ENCODE measurements at regions not wholly inside any gene's neighbourhood (a gene's known extent, or its start where the extent isn't known, plus 50 kb on each side); places are given as distances from the start of the nearest gene placed in this dataset.

DNA sequence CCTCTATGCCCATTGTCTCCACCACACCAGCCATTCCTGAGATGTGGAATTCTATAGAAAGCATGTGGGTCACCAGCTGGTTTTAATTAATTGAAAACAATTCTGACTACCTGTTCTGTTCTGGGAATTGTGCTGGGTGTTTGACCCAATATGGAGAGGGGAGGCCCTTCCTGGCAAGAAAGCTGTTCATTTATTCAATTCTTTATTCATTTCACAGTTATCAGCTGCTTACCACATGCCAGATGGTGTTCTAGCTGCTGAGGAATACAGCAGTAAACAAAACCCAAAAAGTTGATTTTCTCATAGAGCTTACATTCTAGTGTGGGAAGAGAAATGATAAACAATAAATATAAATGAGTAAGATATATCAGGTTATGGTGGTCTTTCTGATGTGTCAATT is 296.1 kb upstream of the RASGRP1 start:
- intact Hi-C loops (cut with DNase I; ENCODE audit: low total_unique reads) (no loop called here), in situ Hi-C loops (cut with MboI; ENCODE audit: low pct_ligation_motif_present in 1 of 4, low pct_unique_long_range_greater_than_20kb in 1 of 4, low sequenced_read_pairs in 3 of 4) (no loop called here)
- Histone ChIP-seq H3K4me1 (peaks cover 0 to 16% (median 2%) of the 10 kb centered on the region in 4 donors), H3K9me3 (no peaks in the 10 kb centered on the region), H3K4me3 (no peak overlapping the region), H3K27me3 (no peaks in the 10 kb centered on the region), H3K36me3 (no peaks in the 10 kb centered on the region), H3K27ac (no peak overlapping the region)
- TF ChIP-seq POLR2A (IDR thresholded peaks at IDR 0.05), result no peak
- DNase-seq, result no peak

DNA sequence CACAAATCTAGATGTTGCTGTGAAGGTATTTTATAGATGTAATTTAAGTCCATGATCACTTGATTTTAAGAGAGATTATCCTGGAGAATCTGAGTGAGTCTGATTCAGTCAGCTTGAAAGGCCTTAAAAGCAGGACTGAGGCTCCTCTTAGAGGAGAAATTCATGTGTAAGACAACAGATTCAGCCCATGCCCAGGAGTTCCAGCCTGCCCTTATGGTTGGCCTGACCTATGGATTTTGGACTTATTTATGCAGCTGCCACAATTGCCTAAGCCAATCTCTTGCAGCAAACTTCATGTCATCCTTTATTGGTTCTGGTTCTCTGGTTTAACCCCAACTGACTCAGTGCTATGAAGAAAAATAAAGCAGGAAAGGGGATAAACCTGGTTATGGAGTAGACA is 296.5 kb upstream of the RASGRP1 start:
- in situ Hi-C loops (cut with MboI; ENCODE audit: low pct_ligation_motif_present in 1 of 4, low pct_unique_long_range_greater_than_20kb in 1 of 4, low sequenced_read_pairs in 3 of 4) (no loop called here), intact Hi-C loops (cut with DNase I; ENCODE audit: low total_unique reads) (no loop called here)
- Histone ChIP-seq H3K36me3 (no peaks in the 10 kb centered on the region), H3K9me3 (no peaks in the 10 kb centered on the region), H3K27ac (no peak overlapping the region), H3K27me3 (no peaks in the 10 kb centered on the region), H3K4me1 (peaks cover 0 to 16% (median 2%) of the 10 kb centered on the region in 4 donors), H3K4me3 (no peak overlapping the region)
- DNase-seq, result peak; percentile 12
- TF ChIP-seq EP300 (IDR thresholded peaks at IDR 0.05; ENCODE audit: low read depth), result no peak
- TF ChIP-seq POLR2A (IDR thresholded peaks at IDR 0.05), result no peak
- TF ChIP-seq, protein P1, sequence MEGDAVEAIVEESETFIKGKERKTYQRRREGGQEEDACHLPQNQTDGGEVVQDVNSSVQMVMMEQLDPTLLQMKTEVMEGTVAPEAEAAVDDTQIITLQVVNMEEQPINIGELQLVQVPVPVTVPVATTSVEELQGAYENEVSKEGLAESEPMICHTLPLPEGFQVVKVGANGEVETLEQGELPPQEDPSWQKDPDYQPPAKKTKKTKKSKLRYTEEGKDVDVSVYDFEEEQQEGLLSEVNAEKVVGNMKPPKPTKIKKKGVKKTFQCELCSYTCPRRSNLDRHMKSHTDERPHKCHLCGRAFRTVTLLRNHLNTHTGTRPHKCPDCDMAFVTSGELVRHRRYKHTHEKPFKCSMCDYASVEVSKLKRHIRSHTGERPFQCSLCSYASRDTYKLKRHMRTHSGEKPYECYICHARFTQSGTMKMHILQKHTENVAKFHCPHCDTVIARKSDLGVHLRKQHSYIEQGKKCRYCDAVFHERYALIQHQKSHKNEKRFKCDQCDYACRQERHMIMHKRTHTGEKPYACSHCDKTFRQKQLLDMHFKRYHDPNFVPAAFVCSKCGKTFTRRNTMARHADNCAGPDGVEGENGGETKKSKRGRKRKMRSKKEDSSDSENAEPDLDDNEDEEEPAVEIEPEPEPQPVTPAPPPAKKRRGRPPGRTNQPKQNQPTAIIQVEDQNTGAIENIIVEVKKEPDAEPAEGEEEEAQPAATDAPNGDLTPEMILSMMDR (IDR thresholded peaks at IDR 0.05), result no peak

DNA sequence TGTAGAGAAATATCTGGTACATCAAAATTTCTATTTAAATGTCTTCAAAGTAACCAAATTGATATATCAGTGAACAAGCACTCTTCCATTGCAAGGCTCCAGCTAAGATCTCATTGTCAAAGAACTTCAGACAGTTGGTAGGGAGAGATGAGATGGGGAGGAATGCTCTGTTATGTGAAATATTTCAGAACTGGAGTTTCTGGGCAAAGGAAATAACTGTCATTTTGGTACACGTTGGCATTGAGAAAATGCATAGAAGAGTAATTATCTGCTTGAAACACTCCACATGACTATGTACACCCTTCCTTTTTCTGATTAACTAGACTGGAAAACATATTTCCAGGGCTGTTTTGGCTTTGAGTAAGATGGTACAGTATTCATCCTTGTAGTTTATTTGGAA is 297.5 kb upstream of the RASGRP1 start:
- Histone ChIP-seq H3K27me3 (no peaks in the 10 kb centered on the region), H3K27ac (no peak overlapping the region), H3K9me3 (no peaks in the 10 kb centered on the region), H3K36me3 (no peaks in the 10 kb centered on the region), H3K4me1 (peaks cover 0 to 16% (median 2%) of the 10 kb centered on the region in 4 donors), H3K4me3 (no peak overlapping the region)
- in situ Hi-C loops (cut with MboI; ENCODE audit: low pct_ligation_motif_present in 1 of 4, low pct_unique_long_range_greater_than_20kb in 1 of 4, low sequenced_read_pairs in 3 of 4) (no loop called here), intact Hi-C loops (cut with DNase I; ENCODE audit: low total_unique reads) (no loop called here)
- no peak for TF ChIP-seq EP300 (IDR thresholded peaks at IDR 0.05; ENCODE audit: low read depth)
- no peak for TF ChIP-seq POLR2AphosphoS5 (IDR thresholded peaks at IDR 0.05)
- WGBS, 2 donors (ENCODE audit: low coverage in 1 of 2), result 66 to 67% methylated on average over 1 of the region's 1 CpG
- DNase-seq, result no peak

DNA sequence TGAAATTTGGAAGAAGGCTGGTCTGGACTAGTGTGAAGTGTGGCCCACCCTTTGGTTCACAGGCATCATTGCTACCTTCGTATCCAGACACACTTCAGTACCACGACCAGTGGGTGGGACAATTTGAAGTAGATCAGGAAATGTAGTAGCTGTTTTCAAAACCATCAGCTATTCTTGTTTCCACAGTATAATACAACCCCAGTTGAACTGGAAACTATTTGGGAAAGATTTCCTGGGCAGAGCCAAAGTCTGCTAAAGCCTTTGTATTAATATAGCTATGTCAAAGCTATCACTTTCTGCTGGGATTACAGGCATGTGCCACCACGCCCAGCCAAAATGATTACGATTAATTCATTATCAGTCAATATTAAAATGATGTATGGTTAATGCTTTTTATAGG is 298.8 kb upstream of the RASGRP1 start:
- Histone ChIP-seq H3K4me1 (peaks cover 0 to 16% (median 2%) of the 10 kb centered on the region in 4 donors), H3K27ac (no peak overlapping the region), H3K36me3 (no peaks in the 10 kb centered on the region), H3K9me3 (no peaks in the 10 kb centered on the region), H3K4me3 (no peak overlapping the region), H3K27me3 (no peaks in the 10 kb centered on the region)
- DNase-seq, result no peak
- in situ Hi-C loops (cut with MboI; ENCODE audit: low pct_ligation_motif_present in 1 of 4, low pct_unique_long_range_greater_than_20kb in 1 of 4, low sequenced_read_pairs in 3 of 4) (no loop called here), intact Hi-C loops (cut with DNase I; ENCODE audit: low total_unique reads) (no loop called here)
- no peak for TF ChIP-seq POLR2A (IDR thresholded peaks at IDR 0.05)
- WGBS, 2 donors (ENCODE audit: low coverage in 1 of 2), result 77 to 88% methylated on average over 2 to 4 of the region's 4 CpGs

DNA sequence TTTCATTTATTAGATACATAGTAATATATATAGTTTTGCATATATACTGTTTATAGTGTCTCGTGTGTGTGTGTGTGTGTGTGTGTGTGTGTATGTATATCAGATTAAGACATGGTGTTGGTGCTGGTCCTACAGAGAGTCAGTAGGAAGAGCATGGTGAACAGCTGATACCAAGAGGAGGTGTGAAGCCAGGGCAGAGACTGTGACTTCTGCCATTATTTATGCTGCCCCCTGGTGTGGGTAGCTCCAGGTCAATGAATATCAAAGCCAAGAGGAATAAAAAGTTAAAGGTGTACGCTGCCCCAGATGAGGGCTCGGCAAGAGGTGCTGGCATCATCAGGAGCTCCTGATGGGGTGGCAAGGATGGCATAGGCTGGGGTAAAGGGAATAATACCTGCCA is 299.5 kb upstream of the RASGRP1 start:
- Histone ChIP-seq H3K27ac (no peak overlapping the region), H3K4me3 (no peak overlapping the region), H3K27me3 (no peaks in the 10 kb centered on the region), H3K4me1 (peaks cover 0 to 15% (median 2%) of the 10 kb centered on the region in 4 donors), H3K36me3 (no peaks in the 10 kb centered on the region), H3K9me3 (no peaks in the 10 kb centered on the region)
- in situ Hi-C loops (cut with MboI; ENCODE audit: low pct_ligation_motif_present in 1 of 4, low pct_unique_long_range_greater_than_20kb in 1 of 4, low sequenced_read_pairs in 3 of 4) (no loop called here), intact Hi-C loops (cut with DNase I; ENCODE audit: low total_unique reads) (no loop called here)
- TF ChIP-seq POLR2AphosphoS5 (IDR thresholded peaks at IDR 0.05) (no peak), EP300 (IDR thresholded peaks at IDR 0.05; ENCODE audit: low read depth) (no peak), POLR2A (IDR thresholded peaks at IDR 0.05) (no peak)
- TF ChIP-seq, protein P1 (IDR thresholded peaks at IDR 0.05), result no peak
- no peak for DNase-seq
- WGBS, 2 donors (ENCODE audit: low coverage in 1 of 2), result 86 to 94% methylated on average over 3 of the region's 3 CpGs

DNA sequence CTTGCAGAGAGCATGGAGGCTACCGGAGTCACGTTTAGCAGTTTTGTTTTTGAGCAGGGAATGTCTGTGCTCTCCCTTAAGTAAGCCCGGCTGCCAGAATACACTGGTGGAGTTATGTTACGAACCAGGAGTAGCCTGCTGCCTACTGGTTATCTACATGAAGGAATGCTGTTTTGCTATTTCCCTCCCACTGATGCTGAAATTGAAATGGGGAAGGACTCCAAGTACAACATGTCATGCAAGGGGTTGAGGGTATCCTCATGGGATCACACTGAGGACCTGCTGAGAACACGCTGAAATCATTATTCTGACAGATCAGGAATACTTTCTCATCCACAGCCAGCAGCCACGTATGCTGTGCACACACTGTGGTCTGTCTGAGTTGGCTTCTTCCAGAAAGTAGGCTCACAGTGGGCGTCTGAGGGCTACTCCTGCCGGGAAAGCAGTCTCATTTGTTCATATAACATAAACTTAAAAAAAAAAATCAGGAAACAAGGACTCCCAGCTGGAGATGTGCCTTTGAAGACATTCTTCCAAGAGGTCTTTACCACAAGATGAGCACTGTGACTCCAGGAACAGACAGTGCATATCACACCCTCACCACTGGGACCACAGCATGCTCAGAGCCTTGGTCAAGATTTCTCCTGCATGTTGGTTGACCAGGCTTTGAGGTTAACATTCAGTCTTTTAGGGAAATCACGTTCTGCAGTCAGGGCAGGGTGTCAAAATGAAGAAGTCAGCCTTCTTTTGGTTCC is 300.4 kb upstream of the RASGRP1 start:
- 73 to 75% methylated on average over 6 to 9 of the region's 9 CpGs for WGBS, 2 donors (ENCODE audit: low coverage in 1 of 2)
- TF ChIP-seq, protein P1 (IDR thresholded peaks at IDR 0.05), result no peak
- TF ChIP-seq POLR2AphosphoS5 (IDR thresholded peaks at IDR 0.05) (peak in 1 of 3 donors; percentile 60), EP300 (IDR thresholded peaks at IDR 0.05; ENCODE audit: low read depth) (no peak), POLR2A (IDR thresholded peaks at IDR 0.05) (no peak)
- Histone ChIP-seq H3K4me1 (peaks cover 0 to 6% (median under 1%) of the 10 kb centered on the region in 4 donors), H3K9me3 (no peaks in the 10 kb centered on the region), H3K27me3 (no peaks in the 10 kb centered on the region), H3K27ac (no peak overlapping the region), H3K36me3 (no peaks in the 10 kb centered on the region), H3K4me3 (no peak overlapping the region)
- intact Hi-C loops (cut with DNase I; ENCODE audit: low total_unique reads) (no loop called here), in situ Hi-C loops (cut with MboI; ENCODE audit: low pct_ligation_motif_present in 1 of 4, low pct_unique_long_range_greater_than_20kb in 1 of 4, low sequenced_read_pairs in 3 of 4) (no loop called here)
- no peak for DNase-seq

Measured in transverse colon (tissue), 4 donors.